GM13976 (cell line): ENCODE measurements at regions not wholly inside any gene's neighbourhood (a gene's known extent, or its start where the extent isn't known, plus 50 kb on each side); places are given as distances from the start of the nearest gene placed in this dataset.
"Not testable (repeated sequence)": the region's sequence is repeated elsewhere in the genome, so short reads cannot be mapped to it uniquely, and the experiment has no call there.

Source experiments
- DNase-seq: peaks from one replicate; pipeline ENCODE4 v3.0.0; 2012; ENCODE audit warnings: low spot score
- in situ Hi-C: fragments of 300-500 bp; cut with MboI; formaldehyde crosslinking; loops from one replicate; pipeline ENCODE4 v1.12.0; 2022; ENCODE audit warnings: low sequenced_read_pairs, mixed read lengths, inconsistent platforms; ENCODE audit not compliant: unreplicated experiment
- TF ChIP-seq, protein P1 (sequence below): IDR thresholded peaks from 2 replicates; pipeline ENCODE4 v1.5.1; 2012; ENCODE audit warnings: borderline replicate concordance, mild to moderate bottlenecking; ENCODE audit not compliant: insufficient read depth; ENCODE audit errors: extremely low read depth, missing control alignments, control extremely low read depth

DNA sequence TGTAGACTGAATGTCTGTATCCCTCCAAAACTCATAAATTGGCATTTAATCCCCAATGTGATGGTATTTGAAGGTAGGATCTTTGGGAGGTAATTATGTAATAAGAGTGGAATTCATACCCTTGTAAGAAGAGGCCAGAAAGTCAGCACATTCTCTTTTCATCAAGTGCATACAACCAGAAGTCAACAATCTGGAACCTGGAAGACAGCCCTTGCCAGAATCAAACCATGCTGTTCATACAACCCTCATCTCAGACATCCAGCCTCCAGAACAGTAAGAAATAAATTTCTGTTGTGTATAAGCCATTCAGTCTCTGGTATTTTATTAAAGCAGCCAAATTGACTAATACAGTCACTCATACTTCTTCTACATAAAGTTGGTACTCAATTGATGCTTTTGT is 481.0 kb upstream of the SOX9 start:
- TF ChIP-seq, protein P1, sequence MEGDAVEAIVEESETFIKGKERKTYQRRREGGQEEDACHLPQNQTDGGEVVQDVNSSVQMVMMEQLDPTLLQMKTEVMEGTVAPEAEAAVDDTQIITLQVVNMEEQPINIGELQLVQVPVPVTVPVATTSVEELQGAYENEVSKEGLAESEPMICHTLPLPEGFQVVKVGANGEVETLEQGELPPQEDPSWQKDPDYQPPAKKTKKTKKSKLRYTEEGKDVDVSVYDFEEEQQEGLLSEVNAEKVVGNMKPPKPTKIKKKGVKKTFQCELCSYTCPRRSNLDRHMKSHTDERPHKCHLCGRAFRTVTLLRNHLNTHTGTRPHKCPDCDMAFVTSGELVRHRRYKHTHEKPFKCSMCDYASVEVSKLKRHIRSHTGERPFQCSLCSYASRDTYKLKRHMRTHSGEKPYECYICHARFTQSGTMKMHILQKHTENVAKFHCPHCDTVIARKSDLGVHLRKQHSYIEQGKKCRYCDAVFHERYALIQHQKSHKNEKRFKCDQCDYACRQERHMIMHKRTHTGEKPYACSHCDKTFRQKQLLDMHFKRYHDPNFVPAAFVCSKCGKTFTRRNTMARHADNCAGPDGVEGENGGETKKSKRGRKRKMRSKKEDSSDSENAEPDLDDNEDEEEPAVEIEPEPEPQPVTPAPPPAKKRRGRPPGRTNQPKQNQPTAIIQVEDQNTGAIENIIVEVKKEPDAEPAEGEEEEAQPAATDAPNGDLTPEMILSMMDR: no peak
- DNase-seq: no peak
- in situ Hi-C loops: no loop called here

DNA sequence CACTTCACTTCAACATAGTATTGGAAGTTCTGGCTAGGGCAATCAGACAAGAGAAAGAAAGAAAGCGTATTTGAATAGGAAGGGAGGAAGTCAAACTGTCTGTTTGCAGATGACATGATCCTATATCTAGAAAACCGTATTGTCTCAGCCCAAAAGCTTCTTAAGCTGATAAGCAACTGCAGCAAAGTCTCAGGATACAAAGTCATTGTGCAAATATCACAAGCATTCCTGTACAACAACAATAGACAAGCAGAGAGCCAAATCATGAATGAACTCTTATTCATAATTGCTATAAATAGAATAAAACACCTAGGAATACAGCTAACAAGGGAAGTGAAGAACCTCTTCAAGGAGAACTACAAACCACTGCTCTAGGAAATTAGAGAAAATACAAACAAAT is 473.9 kb upstream of the SOX9 start:
- DNase-seq, in situ Hi-C loops: not testable (repeated sequence)

- in situ Hi-C loops, DNase-seq: not testable (repeated sequence)
Measured at GRCh38 chr17:71648342-71648741, 472.5 kb upstream of the SOX9 start.

DNA sequence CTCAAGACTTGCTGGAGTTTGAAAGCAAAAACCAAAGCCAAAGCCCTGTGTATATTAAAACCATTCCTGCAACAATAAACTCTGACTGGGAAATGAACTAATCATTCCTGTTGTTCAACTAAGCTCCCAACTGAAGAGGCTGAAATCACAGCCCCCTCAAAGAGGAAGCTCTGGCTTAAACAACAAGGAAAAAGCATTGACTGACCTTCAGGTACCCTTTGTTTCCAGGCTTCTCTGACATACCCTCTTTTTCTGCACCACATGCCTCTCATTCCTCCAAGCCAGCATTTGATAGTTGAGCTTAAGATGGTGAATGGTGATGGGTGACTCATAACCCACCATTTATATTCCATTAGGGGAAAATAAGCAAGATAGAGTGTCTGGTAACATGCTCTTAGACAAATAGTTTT is 470.9 kb upstream of the SOX9 start:
- no peak for DNase-seq
- in situ Hi-C loops: no loop called here
- TF ChIP-seq, protein P1: no peak

- DNase-seq: no peak
- TF ChIP-seq, protein P1: no peak
Measured at GRCh38 chr17:71655542-71655941, 465.3 kb upstream of the SOX9 start.

DNA sequence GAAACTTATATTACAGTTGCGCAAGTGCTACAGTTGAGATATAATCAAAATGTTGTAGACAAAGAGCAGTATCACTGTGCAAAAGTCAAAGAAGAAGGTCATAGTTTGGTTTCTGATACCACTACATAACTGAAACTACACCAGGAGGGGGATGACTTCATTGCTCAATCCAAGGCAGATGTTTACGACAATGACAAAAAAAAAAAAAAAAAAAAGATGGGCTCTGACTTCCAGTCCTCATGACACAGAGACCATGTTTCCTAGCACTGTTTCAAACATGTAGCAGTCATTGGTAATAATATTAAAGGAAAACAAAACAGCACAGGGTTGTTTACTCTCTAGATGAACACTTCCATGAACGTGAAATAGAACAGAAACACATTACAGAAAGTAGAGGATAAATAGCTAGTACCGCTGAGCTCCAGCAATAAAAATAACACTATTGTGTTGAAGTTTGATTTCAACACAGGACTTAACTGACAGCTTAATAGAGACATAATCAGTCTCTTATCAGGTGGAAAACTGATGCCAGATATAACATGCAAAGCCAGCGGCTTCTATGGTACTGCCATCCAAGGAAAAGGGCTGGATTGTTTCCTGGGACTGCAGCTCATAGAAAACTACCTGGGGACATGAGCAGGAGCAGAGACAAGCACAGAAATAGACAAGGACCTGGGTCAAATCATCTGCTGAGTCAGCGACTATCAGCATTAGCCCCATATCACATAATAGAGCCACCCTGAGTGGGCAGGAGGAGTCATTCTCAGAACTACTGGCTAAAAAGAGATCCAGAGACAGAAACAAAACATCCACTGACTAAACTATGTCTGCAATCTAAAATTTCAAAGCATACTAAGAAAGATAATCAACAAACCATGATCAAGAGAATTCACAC is 463.6 kb upstream of the SOX9 start:
- DNase-seq: no peak
- TF ChIP-seq, protein P1: no peak
- in situ Hi-C loops: no loop called here

More at GRCh38 chr17:71655542-71655941, 465.3 kb upstream of the SOX9 start:
- in situ Hi-C loops: no loop called here

DNA sequence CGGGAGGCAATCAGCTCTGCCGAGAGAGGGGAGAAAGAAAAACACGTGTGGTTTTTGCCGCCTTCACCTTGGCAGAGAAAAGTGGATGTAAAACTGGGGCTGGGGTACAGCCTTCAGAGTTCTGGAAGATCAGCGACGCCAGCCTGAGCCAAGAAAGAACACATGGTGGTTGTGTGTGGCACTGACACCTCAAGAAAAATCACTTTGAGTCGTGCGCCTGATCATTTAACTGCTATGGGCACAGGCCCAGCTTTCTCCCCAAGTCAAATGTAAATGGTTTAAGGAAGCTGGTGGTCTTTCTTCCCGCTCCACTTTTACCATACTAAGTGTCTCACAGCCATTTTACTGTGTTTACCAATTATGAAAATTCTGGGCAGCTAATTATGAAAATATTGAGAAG is 461.8 kb upstream of the SOX9 start:
- in situ Hi-C loops: no loop called here
- TF ChIP-seq, protein P1: no peak
- no peak for DNase-seq

- TF ChIP-seq, protein P1: no peak
- in situ Hi-C loops: no loop called here
- no peak for DNase-seq
Measured at GRCh38 chr17:71664861-71665260, 456.0 kb upstream of the SOX9 start.
